ENCODE measurements at regions not wholly inside any gene's neighbourhood (a gene's known extent, or its start where the extent isn't known, plus 50 kb on each side); places are given as distances from the start of the nearest gene placed in this dataset. TPM values are rescaled to one million over a fixed set of nuclear protein-coding genes. Genes with fewer than 3 reads are reported as not detected.

DNA sequence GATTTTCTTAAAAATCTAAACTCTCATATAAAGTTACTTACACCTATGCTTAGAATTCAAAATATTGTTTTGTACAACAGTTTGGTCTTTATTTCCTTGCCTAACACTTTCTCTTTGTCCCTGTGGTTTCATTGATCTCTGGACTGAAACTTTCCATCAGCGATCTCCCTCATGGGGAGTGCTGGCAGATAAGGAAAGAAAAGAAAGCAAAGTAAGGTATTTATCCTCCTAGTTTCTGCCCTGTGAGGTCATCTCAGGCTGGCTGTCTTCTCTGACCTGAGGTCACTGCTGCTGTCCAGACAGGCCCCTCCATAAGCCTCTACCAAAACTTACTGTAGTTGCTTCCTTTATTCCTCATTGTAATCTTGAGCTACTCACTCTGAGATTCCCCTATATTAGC is 57.9 kb upstream of the EPHA6 start:
- peaks cover 0 to 9% of the 10 kb centered on the region in 2 experiments for H3K9me3 ChIP-seq (ENCODE audit: control insufficient read depth in 1 of 2, insufficient read depth in 1 of 2, low read length in 2 of 2)
- H3K4me3 ChIP-seq (ENCODE audit: low read length): no peak overlapping the region
- Mint-ChIP-seq H3K4me1 (ENCODE audit: low read depth) (no peaks in the 10 kb centered on the region), H3K4me3 (no peak overlapping the region), H3K9me3 (no peaks in the 10 kb centered on the region), H3K27me3 (no peaks in the 10 kb centered on the region), H3K27ac (no peak overlapping the region), H3K36me3 (ENCODE audit: low read depth) (no peaks in the 10 kb centered on the region)
- H3K27me3 ChIP-seq (ENCODE audit: control insufficient read depth in 1 of 2, insufficient read depth in 2 of 2, low read length in 2 of 2): no peaks in the 10 kb centered on the region
- H3K4me1 ChIP-seq (ENCODE audit: insufficient read depth, low read length): no peaks in the 10 kb centered on the region
- CTCF ChIA-PET: no interaction called here
- no peak overlapping the region for H3K27ac ChIP-seq (ENCODE audit: low read depth in 1 of 2, low read length in 2 of 2)
- POLR2A ChIA-PET: no interaction called here
- no peak for TF ChIP-seq CTCF (IDR thresholded peaks at IDR 0.05)
- DNase-seq (no peak), ATAC-seq (ENCODE audit: poor library complexity) (no peak)
- intact Hi-C loops (cut with DNase I, micrococcal nuclease): loop anchor here in 1 of 2 experiments (2.0 kb wide), 1 partner anchor 42 kb away; no protein-coding TSS in a partner anchor
- no peaks in the 10 kb centered on the region for H3K36me3 ChIP-seq (ENCODE audit: insufficient read depth, low read length)

GRCh38 chr3:96760956-96761355 is 53.4 kb upstream of the EPHA6 start:
- no peak overlapping the region for H3K4me3 Mint-ChIP-seq
- Histone ChIP-seq H3K36me3 (ENCODE audit: insufficient read depth, low read length) (no peaks in the 10 kb centered on the region), H3K27ac (ENCODE audit: low read depth in 1 of 2, low read length in 2 of 2) (no peak overlapping the region), H3K4me1 (ENCODE audit: insufficient read depth, low read length) (no peaks in the 10 kb centered on the region), H3K27me3 (ENCODE audit: control insufficient read depth in 1 of 2, insufficient read depth in 2 of 2, low read length in 2 of 2) (no peaks in the 10 kb centered on the region), H3K9me3 (ENCODE audit: control insufficient read depth in 1 of 2, insufficient read depth in 1 of 2, low read length in 2 of 2) (no peaks in the 10 kb centered on the region), H3K4me3 (ENCODE audit: low read length) (no peak overlapping the region)
- H3K36me3 Mint-ChIP-seq (ENCODE audit: low read depth): no peaks in the 10 kb centered on the region
- TF ChIP-seq CTCF (IDR thresholded peaks at IDR 0.05): no peak
- DNase-seq (no peak), ATAC-seq (ENCODE audit: poor library complexity) (no peak)
- H3K4me1 Mint-ChIP-seq (ENCODE audit: low read depth): no peaks in the 10 kb centered on the region
- POLR2A ChIA-PET: no interaction called here
- H3K27ac Mint-ChIP-seq: no peak overlapping the region
- intact Hi-C loops (cut with DNase I, micrococcal nuclease): no loop called here
- CTCF ChIA-PET: no interaction called here
- H3K27me3 Mint-ChIP-seq: no peaks in the 10 kb centered on the region
- H3K9me3 Mint-ChIP-seq: peaks cover 6% of the 10 kb centered on the region

Small RNA genes lying in the stretch of these regions (microRNA-seq; reads per million reads assigned to microRNA genes)
- gene MIR8060 (ENCODE audit: borderline microRNAs expressed, borderline replicate concordance): not detected

Data from CD4-positive, alpha-beta T cell (primary cell).